ENCODE measurements at regions not wholly inside any gene's neighbourhood (a gene's known extent, or its start where the extent isn't known, plus 50 kb on each side); places are given as distances from the start of the nearest gene placed in this dataset.

DNA sequence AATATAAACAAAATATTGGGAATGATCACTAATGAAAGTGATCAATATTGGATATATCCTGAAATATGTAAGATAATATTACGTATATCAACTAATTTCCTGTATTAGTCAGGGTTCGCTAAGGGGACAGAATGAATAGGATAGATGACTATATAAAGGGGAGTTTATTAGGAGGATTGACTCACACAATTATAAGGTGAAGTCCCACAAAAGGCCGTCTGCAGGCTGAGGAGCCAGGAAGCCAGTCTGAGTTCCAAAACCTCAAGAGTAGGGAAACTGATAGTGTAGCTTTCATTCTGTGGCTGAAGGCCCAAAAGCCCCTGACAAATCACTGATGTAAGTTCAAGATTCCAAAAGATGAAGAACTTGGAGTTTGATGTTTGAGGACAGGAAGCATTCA, 561.1 kb downstream of the PRDM9 start:
- Histone ChIP-seq H3K4me3 (no peak overlapping the region), H3K36me3 (ENCODE audit: control insufficient read depth, insufficient read depth, low read length) (no peaks in the 10 kb centered on the region), H3K27ac (ENCODE audit: extremely low read depth, low read depth, low read length) (no peak overlapping the region), H3K9me3 (replicated peaks; ENCODE audit: control insufficient read depth, insufficient read depth, low read depth, low read length) (peaks cover 2% of the 10 kb centered on the region; the same call in 1 of the 2 replicates), H4K20me1 (replicated peaks; ENCODE audit: control insufficient read depth, insufficient read depth, low read length) (no peaks in the 10 kb centered on the region), H3K79me2 (ENCODE audit: control insufficient read depth, insufficient read depth, low read length) (no peaks in the 10 kb centered on the region), H3K9me1 (ENCODE audit: control insufficient read depth, insufficient read depth, low read length) (no peaks in the 10 kb centered on the region), H2AFZ (ENCODE audit: low read depth, low read length) (no peak overlapping the region), H3K9ac (ENCODE audit: insufficient read depth in 1 of 2, low read depth in 2 of 2, low read length in 2 of 2) (no peak overlapping the region), H3K4me2 (ENCODE audit: insufficient read depth, low read length) (no peak overlapping the region), H3K27me3 (ENCODE audit: control insufficient read depth in 2 of 2, insufficient read depth in 2 of 2, low read length in 2 of 2) (no peaks in the 10 kb centered on the region), H3K4me1 (replicated peaks in 1 of 2; ENCODE audit: control insufficient read depth in 2 of 2, insufficient read depth in 2 of 2, low read length in 2 of 2) (no peaks in the 10 kb centered on the region)
- in situ Hi-C loops (cut with MboI) (no loop called here), intact Hi-C loops (cut with micrococcal nuclease) (no loop called here)
- ChIA-PET POLR2A (no interaction called here), CTCF (ENCODE audit: low intra/inter-chr PET ratio) (no interaction called here)
- FAIRE-seq = no peak
- WGBS (ENCODE audit: insufficient coverage, low coverage, missing lambda C conversion rate) = 4% methylated on average over 3 of the region's 3 CpGs
- ATAC-seq = no peak
- BruUV-seq (replicated peaks) = no TSS peak
- TF ChIP-seq, protein P1, sequence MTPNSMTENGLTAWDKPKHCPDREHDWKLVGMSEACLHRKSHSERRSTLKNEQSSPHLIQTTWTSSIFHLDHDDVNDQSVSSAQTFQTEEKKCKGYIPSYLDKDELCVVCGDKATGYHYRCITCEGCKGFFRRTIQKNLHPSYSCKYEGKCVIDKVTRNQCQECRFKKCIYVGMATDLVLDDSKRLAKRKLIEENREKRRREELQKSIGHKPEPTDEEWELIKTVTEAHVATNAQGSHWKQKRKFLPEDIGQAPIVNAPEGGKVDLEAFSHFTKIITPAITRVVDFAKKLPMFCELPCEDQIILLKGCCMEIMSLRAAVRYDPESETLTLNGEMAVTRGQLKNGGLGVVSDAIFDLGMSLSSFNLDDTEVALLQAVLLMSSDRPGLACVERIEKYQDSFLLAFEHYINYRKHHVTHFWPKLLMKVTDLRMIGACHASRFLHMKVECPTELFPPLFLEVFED (CRISPR knock-in tag; conservative IDR thresholded peaks at IDR 0.05) = no peak
- TF ChIP-seq KDM2B (CRISPR knock-in tag; IDR thresholded peaks at IDR 0.05) = no peak
- TF ChIP-seq ERF (CRISPR knock-in tag; IDR thresholded peaks at IDR 0.05) = no peak
- TF ChIP-seq NONO (IDR thresholded peaks at IDR 0.05; ENCODE audit: low read depth in 2 of 2, low read length in 1 of 2) = no peak
- DNase-seq (ENCODE audit: extremely low read depth in 1 of 4, low spot score in 3 of 4) = no peak

DNA sequence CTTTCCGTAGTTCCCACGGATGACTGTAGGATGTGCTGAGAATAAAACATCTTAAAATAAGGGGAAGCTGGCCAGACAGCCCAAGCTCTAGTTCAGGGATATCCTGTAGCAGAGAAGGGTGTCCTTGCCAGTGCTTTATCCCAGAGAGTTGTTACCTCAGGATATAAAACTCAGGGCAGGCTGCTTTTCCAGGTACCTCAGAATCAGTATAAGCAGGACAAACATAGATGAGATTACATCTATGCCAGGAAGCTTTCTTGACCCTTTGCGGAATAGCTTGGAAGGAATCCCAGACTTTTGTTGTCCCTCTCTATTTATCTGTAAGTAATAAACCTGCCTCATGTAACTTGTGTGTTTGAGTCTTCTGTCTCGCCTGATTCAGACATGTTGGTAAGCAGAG, 565.7 kb downstream of the PRDM9 start:
- no peaks in the 10 kb centered on the region for H3K27me3 ChIP-seq (ENCODE audit: control insufficient read depth in 2 of 2, insufficient read depth in 2 of 2, low read length in 2 of 2)
- no peak for DNase-seq (ENCODE audit: extremely low read depth in 1 of 4, low spot score in 3 of 4)
- ChIA-PET POLR2A (no interaction called here), CTCF (ENCODE audit: low intra/inter-chr PET ratio) (no interaction called here)
- H3K9me1 ChIP-seq (ENCODE audit: control insufficient read depth, insufficient read depth, low read length) = no peaks in the 10 kb centered on the region
- no peaks in the 10 kb centered on the region for H3K36me3 ChIP-seq (ENCODE audit: control insufficient read depth, insufficient read depth, low read length)
- no peaks in the 10 kb centered on the region for H4K20me1 ChIP-seq (replicated peaks; ENCODE audit: control insufficient read depth, insufficient read depth, low read length)
- intact Hi-C loops (cut with micrococcal nuclease) (no loop called here), in situ Hi-C loops (cut with MboI) (no loop called here)
- no peak overlapping the region for H3K9ac ChIP-seq (ENCODE audit: insufficient read depth in 1 of 2, low read depth in 2 of 2, low read length in 2 of 2)
- no peak for ATAC-seq
- no peak overlapping the region for H3K4me3 ChIP-seq
- no peak for FAIRE-seq
- no peaks in the 10 kb centered on the region for H3K4me1 ChIP-seq (replicated peaks in 1 of 2; ENCODE audit: control insufficient read depth in 2 of 2, insufficient read depth in 2 of 2, low read length in 2 of 2)
- peaks cover 2% of the 10 kb centered on the region for H3K9me3 ChIP-seq (replicated peaks; ENCODE audit: control insufficient read depth, insufficient read depth, low read depth, low read length)
- no TSS peak for BruUV-seq (replicated peaks)
- no peaks in the 10 kb centered on the region for H3K79me2 ChIP-seq (ENCODE audit: control insufficient read depth, insufficient read depth, low read length)
- H2AFZ ChIP-seq (ENCODE audit: low read depth, low read length) = no peak overlapping the region
- WGBS (ENCODE audit: insufficient coverage, low coverage, missing lambda C conversion rate) = 4% methylated on average over 4 of the region's 4 CpGs
- H3K4me2 ChIP-seq (ENCODE audit: insufficient read depth, low read length) = no peak overlapping the region
- no peak overlapping the region for H3K27ac ChIP-seq (ENCODE audit: extremely low read depth, low read depth, low read length)
- TF ChIP-seq ZNF766 (CRISPR knock-in tag; conservative IDR thresholded peaks at IDR 0.05) (no peak), NFE2L1 (tag; IDR thresholded peaks at IDR 0.05; ENCODE audit: borderline replicate concordance, low read depth) (no peak), SMAD3 (CRISPR knock-in tag; conservative IDR thresholded peaks at IDR 0.05) (no peak), EHMT2 (IDR thresholded peaks at IDR 0.05) (no peak), NEUROD1 (IDR thresholded peaks at IDR 0.05; ENCODE audit: borderline replicate concordance, low read depth, low read length, partially characterized antibody) (no peak), MTA1 (IDR thresholded peaks at IDR 0.05; ENCODE audit: borderline replicate concordance) (no peak)
- TF ChIP-seq, protein P2, sequence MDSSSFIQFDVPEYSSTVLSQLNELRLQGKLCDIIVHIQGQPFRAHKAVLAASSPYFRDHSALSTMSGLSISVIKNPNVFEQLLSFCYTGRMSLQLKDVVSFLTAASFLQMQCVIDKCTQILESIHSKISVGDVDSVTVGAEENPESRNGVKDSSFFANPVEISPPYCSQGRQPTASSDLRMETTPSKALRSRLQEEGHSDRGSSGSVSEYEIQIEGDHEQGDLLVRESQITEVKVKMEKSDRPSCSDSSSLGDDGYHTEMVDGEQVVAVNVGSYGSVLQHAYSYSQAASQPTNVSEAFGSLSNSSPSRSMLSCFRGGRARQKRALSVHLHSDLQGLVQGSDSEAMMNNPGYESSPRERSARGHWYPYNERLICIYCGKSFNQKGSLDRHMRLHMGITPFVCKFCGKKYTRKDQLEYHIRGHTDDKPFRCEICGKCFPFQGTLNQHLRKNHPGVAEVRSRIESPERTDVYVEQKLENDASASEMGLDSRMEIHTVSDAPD (CRISPR knock-in tag; IDR thresholded peaks at IDR 0.05) = no peak
- TF ChIP-seq, protein P3, sequence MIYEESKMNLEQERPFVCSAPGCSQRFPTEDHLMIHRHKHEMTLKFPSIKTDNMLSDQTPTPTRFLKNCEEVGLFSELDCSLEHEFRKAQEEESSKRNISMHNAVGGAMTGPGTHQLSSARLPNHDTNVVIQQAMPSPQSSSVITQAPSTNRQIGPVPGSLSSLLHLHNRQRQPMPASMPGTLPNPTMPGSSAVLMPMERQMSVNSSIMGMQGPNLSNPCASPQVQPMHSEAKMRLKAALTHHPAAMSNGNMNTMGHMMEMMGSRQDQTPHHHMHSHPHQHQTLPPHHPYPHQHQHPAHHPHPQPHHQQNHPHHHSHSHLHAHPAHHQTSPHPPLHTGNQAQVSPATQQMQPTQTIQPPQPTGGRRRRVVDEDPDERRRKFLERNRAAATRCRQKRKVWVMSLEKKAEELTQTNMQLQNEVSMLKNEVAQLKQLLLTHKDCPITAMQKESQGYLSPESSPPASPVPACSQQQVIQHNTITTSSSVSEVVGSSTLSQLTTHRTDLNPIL (CRISPR knock-in tag; IDR thresholded peaks at IDR 0.05) = no peak
